Transverse colon (tissue), 4 donors: ENCODE measurements at regions not wholly inside any gene's neighbourhood (a gene's known extent, or its start where the extent isn't known, plus 50 kb on each side); places are given as distances from the start of the nearest gene placed in this dataset.
A peak's percentile ranks its signal among the peaks of the same experiment; 100 is the strongest.

Experiments
- DNase-seq: peaks from one replicate; pipeline ENCODE4 v3.0.0-alpha.2; 2019
- H3K27ac ChIP-seq, 4 donors: fragments of 200-600 bp; sonication (generic); 2 replicates each; pipeline ENCODE4 v1.5.1; 2016 to 2018; ENCODE audit warnings: inconsistent platforms in 4 of 4
- H3K27me3 ChIP-seq: fragments of 200-600 bp; sonication (generic); 2 replicates; pipeline ENCODE4 v1.5.1; 2017; ENCODE audit warnings: inconsistent platforms
- H3K36me3 ChIP-seq, 4 donors: fragments of 200-600 bp; sonication (generic); 2 replicates each; pipeline ENCODE4 v1.5.1; 2017 to 2019; ENCODE audit warnings: inconsistent platforms in 4 of 4
- H3K4me1 ChIP-seq, 4 donors: fragments of 200-600 bp; sonication (generic); 2 replicates each; pipeline ENCODE4 v1.5.1; 2017 to 2020; ENCODE audit warnings: inconsistent platforms in 4 of 4
- H3K4me3 ChIP-seq, 4 donors: fragments of 200-600 bp; sonication (generic); 1 replicate in 1 of 4; 2 replicates in 3 of 4; pipeline versions ENCODE4 v1.5.1 to v1.6.1; 2017 to 2019; ENCODE audit warnings: inconsistent platforms in 4 of 4
- H3K9me3 ChIP-seq, 2 donors: fragments of 200-600 bp; sonication (generic); 2 replicates each; pipeline ENCODE4 v1.5.1; 2017 to 2019; ENCODE audit warnings: inconsistent platforms in 2 of 2
- EP300 ChIP-seq: sonication (generic); formaldehyde crosslinking; IDR thresholded peaks from one replicate; pipeline ENCODE4 v1.6.1; 2017; ENCODE audit warnings: antibody characterized with exemption, low read depth
- POLR2A ChIP-seq: fragments of 450-650 bp; IDR thresholded peaks from one replicate; pipeline ENCODE4 v1.6.1; 2016; ENCODE audit warnings: antibody characterized with exemption, mild to moderate bottlenecking, moderate library complexity
- POLR2AphosphoS5 ChIP-seq, 3 donors: sonication (generic); formaldehyde crosslinking; IDR thresholded peaks; one replicate each; pipeline ENCODE4 v1.6.1; 2016; ENCODE audit warnings: antibody characterized with exemption in 3 of 3
- WGBS, 2 donors: methylation state at CpG; one replicate each; pipeline ENCODE4 v1.1.5; 2018; ENCODE audit warnings: low coverage in 1 of 2; 5-methylcytosine and 5-hydroxymethylcytosine counted together
- in situ Hi-C, 4 donors: fragments of 200-750 bp; cut with MboI; loops; one replicate each; pipeline versions ENCODE4 v1.15.0 to v1.15.1; 2017; ENCODE audit warnings: low sequenced_read_pairs in 3 of 4, low pct_ligation_motif_present in 1 of 4, low pct_unique_long_range_greater_than_20kb in 1 of 4
- intact Hi-C: fragments of 100-400 bp; cut with DNase I; formaldehyde crosslinking; loops from one replicate; pipeline ENCODE4 v1.15.1; 2023; ENCODE audit warnings: low total_unique reads
- TF ChIP-seq, protein P1 (sequence below), 5 experiments: fragments of 200-600 bp in 3 of 5; fragments of 450-650 bp in 2 of 5; sonication (generic) in 3 of 5; IDR thresholded peaks; 1 replicate in 2 of 5; 2 replicates in 3 of 5; pipeline ENCODE4 v1.5.1; 2016 to 2017; ENCODE audit warnings: antibody characterized with exemption in 5 of 5, inconsistent platforms in 3 of 5, mild to moderate bottlenecking in 2 of 5, moderate library complexity in 1 of 5

DNA sequence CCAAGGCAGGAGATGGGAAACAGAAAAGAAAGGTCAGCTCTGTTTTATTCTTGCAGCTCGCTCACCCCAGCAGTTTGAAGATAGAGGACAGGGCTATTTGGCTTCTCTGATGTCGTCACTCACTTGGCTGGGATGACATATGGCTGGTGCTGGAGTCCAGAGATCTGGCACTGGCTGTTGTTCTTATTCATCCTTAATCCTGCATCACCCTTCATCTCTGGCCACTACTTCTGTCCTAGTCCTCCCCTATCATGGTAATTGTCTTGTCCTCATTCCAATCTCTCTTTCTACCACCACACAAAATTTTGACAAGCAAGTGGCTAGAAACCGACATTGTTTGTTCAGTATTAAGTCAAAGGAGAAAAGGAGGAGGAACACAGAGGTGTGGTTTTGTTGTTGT, 103.8 kb upstream of the PDE4B start:
- H3K36me3 ChIP-seq = no peaks in the 10 kb centered on the region
- 50 to 64% methylated on average over 3 of the region's 3 CpGs for WGBS, 2 donors
- TF ChIP-seq POLR2A (no peak), EP300 (no peak), POLR2AphosphoS5 (IDR thresholded peaks at IDR 0.05) (no peak)
- TF ChIP-seq, protein P1, sequence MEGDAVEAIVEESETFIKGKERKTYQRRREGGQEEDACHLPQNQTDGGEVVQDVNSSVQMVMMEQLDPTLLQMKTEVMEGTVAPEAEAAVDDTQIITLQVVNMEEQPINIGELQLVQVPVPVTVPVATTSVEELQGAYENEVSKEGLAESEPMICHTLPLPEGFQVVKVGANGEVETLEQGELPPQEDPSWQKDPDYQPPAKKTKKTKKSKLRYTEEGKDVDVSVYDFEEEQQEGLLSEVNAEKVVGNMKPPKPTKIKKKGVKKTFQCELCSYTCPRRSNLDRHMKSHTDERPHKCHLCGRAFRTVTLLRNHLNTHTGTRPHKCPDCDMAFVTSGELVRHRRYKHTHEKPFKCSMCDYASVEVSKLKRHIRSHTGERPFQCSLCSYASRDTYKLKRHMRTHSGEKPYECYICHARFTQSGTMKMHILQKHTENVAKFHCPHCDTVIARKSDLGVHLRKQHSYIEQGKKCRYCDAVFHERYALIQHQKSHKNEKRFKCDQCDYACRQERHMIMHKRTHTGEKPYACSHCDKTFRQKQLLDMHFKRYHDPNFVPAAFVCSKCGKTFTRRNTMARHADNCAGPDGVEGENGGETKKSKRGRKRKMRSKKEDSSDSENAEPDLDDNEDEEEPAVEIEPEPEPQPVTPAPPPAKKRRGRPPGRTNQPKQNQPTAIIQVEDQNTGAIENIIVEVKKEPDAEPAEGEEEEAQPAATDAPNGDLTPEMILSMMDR (IDR thresholded peaks at IDR 0.05) = no peak
- no peak overlapping the region for H3K27ac ChIP-seq
- no peaks in the 10 kb centered on the region for H3K27me3 ChIP-seq
- no peak overlapping the region for H3K4me3 ChIP-seq
- no peaks in the 10 kb centered on the region for H3K9me3 ChIP-seq
- intact Hi-C loops = loop anchor here (10.0 kb wide), 1 partner anchor 454 kb away; no protein-coding TSS in a partner anchor
- peaks cover 0 to 19% (median 10%) of the 10 kb centered on the region in 4 donors for H3K4me1 ChIP-seq
- no peak for DNase-seq
- in situ Hi-C loops = loop anchor here (5.0 to 25.0 kb wide), 7 partner anchors 252 to 827 kb away; no protein-coding TSS in a partner anchor

DNA sequence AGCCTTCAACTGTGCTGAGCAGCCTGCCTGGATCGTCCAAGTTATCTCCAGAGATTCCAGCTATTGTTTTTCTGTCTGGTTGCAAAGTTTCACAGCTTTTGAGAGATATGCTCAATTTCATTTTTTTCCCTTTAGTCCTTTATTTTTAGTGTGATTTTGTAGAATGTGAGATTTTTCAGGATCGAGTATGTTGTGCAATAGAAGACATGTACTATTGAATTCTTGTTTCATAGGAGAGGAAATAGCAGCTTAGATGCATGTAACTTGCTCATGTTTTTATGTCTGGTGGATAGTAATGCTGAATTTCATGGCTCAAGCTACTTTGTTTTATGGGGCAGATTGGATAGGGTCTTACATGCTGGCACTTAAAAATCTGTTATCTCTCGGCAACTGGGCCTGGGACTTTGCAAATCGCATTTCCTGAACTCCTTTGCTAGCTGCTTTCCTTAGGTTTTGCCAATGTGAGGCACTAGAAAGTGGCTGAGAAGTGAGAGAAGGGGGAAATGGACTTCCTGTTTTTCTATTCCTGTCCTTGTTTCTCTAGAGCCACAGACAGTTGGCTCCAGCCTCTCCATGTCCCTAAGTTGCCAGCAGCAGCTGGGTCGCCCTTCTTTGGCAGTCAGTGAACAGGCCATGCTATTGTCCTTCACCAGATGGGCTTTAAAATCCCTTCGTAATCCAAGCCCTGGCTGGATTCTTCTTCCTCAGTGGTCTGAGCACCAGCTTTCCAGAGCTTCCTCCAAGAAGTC, 101.4 kb upstream of the PDE4B start:
- H3K4me1 ChIP-seq = peaks cover 0 to 19% (median 10%) of the 10 kb centered on the region in 4 donors
- no peaks in the 10 kb centered on the region for H3K36me3 ChIP-seq
- no peaks in the 10 kb centered on the region for H3K9me3 ChIP-seq
- no peaks in the 10 kb centered on the region for H3K27me3 ChIP-seq
- in situ Hi-C loops (loop anchor here (25.0 kb wide), 5 partner anchors 254 to 829 kb away; no protein-coding TSS in a partner anchor), intact Hi-C loops (no loop called here)
- DNase-seq = no peak
- no peak overlapping the region for H3K4me3 ChIP-seq
- WGBS, 2 donors = 70% methylated on average over 5 to 6 of the region's 6 CpGs
- TF ChIP-seq, protein P1 (IDR thresholded peaks at IDR 0.05) = no peak
- TF ChIP-seq EP300 (no peak), POLR2AphosphoS5 (IDR thresholded peaks at IDR 0.05) (no peak), POLR2A (no peak)
- peak overlapping the region in 1 of 4 donors; percentile 12 for H3K27ac ChIP-seq

DNA sequence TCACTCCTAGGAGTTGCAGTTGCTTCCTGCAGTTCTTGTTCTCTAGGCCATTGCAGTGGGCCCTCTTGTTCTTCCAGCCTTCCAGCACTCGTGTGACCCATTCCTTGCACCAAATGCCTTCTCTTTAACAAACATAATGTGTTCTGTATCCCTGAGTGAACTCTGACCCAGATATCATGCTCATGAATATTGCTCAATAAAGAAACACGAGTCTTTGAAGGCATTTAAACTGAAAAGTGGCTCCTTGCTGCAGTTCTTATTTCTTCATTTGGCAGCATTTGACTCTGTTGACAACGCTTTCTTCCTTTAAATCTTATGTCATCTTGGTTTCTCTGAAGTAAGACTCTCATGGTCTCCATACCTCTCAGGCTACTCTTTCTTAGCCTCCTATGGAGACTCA, 100.7 kb upstream of the PDE4B start:
- in situ Hi-C loops = loop anchor here (25.0 kb wide), 5 partner anchors 255 to 830 kb away; no protein-coding TSS in a partner anchor
- intact Hi-C loops = no loop called here
- Histone ChIP-seq H3K4me3 (no peak overlapping the region), H3K27ac (peak overlapping the region in 1 of 4 donors; percentile 12), H3K27me3 (no peaks in the 10 kb centered on the region), H3K36me3 (no peaks in the 10 kb centered on the region), H3K4me1 (peaks cover 0 to 19% (median 10%) of the 10 kb centered on the region in 4 donors), H3K9me3 (no peaks in the 10 kb centered on the region)
- WGBS, 2 donors = 43 to 55% methylated on average over 2 to 3 of the region's 3 CpGs
- TF ChIP-seq, protein P1 (IDR thresholded peaks at IDR 0.05) = no peak
- no peak for DNase-seq

GRCh38 chr1:65694126-65694525, 98.6 kb upstream of the PDE4B start:
- Histone ChIP-seq H3K4me1 (peaks cover 0 to 9% (median 4%) of the 10 kb centered on the region in 4 donors), H3K36me3 (no peaks in the 10 kb centered on the region), H3K4me3 (no peak overlapping the region), H3K27ac (no peak overlapping the region), H3K27me3 (no peaks in the 10 kb centered on the region), H3K9me3 (no peaks in the 10 kb centered on the region)
- 66 to 80% methylated on average over 1 to 2 of the region's 2 CpGs for WGBS, 2 donors
- no peak for DNase-seq
- in situ Hi-C loops = loop anchor here (25.0 kb wide), 5 partner anchors 257 to 832 kb away; no protein-coding TSS in a partner anchor
- intact Hi-C loops = no loop called here
- TF ChIP-seq EP300 (no peak), POLR2A (no peak), POLR2AphosphoS5 (IDR thresholded peaks at IDR 0.05) (no peak)
- TF ChIP-seq, protein P1 (IDR thresholded peaks at IDR 0.05) = no peak
